GM18520 (cell line): ENCODE measurements at regions not wholly inside any gene's neighbourhood (a gene's known extent, or its start where the extent isn't known, plus 50 kb on each side); places are given as distances from the start of the nearest gene placed in this dataset.

Source experiments
- ATAC-seq: cut with Tn5 transposase; IDR thresholded peaks from one replicate; pipeline ENCODE4 v1.9.1; 2021; ENCODE audit not compliant: unreplicated experiment

GRCh38 chr4:62285026-62285425, 1084.9 kb downstream of the ADGRL3 start:
- ATAC-seq: no peak

GRCh38 chr4:62279689-62280088, 1079.6 kb downstream of the ADGRL3 start:
- no peak for ATAC-seq

- no peak for ATAC-seq
Observed at GRCh38 chr4:62275470-62275869, 1075.3 kb downstream of the ADGRL3 start.

GRCh38 chr4:62274782-62275181, 1074.7 kb downstream of the ADGRL3 start:
- no peak for ATAC-seq

GRCh38 chr4:62271107-62271506, 1071.0 kb downstream of the ADGRL3 start:
- ATAC-seq: no peak

GRCh38 chr4:62269918-62270317, 1069.8 kb downstream of the ADGRL3 start:
- no peak for ATAC-seq

GRCh38 chr4:62263454-62263853, 1063.3 kb downstream of the ADGRL3 start:
- no peak for ATAC-seq

- ATAC-seq: no peak
Observed at GRCh38 chr4:62262676-62263075, 1062.5 kb downstream of the ADGRL3 start.

GRCh38 chr4:62260254-62260653, 1060.1 kb downstream of the ADGRL3 start:
- ATAC-seq: no peak

- ATAC-seq: no peak
Observed at GRCh38 chr4:62256479-62256878, 1056.4 kb downstream of the ADGRL3 start.

- ATAC-seq: no peak
Observed at GRCh38 chr4:62252728-62253127, 1052.6 kb downstream of the ADGRL3 start.

- no peak for ATAC-seq
Observed at GRCh38 chr4:62250100-62250499, 1050.0 kb downstream of the ADGRL3 start.

- ATAC-seq: no peak
Observed at GRCh38 chr4:62243895-62244294, 1043.8 kb downstream of the ADGRL3 start.

GRCh38 chr4:62235911-62236310, 1035.8 kb downstream of the ADGRL3 start:
- ATAC-seq: no peak

GRCh38 chr4:62232814-62233213, 1032.7 kb downstream of the ADGRL3 start:
- no peak for ATAC-seq

- ATAC-seq: no peak
Observed at GRCh38 chr4:62231994-62232393, 1031.9 kb downstream of the ADGRL3 start.

GRCh38 chr4:62226082-62226481, 1026.0 kb downstream of the ADGRL3 start:
- no peak for ATAC-seq

GRCh38 chr4:62222121-62222520, 1022.0 kb downstream of the ADGRL3 start:
- no peak for ATAC-seq

GRCh38 chr4:62210486-62210885, 1010.4 kb downstream of the ADGRL3 start:
- no peak for ATAC-seq

- ATAC-seq: no peak
Observed at GRCh38 chr4:62209757-62210485, 1009.8 kb downstream of the ADGRL3 start.

GRCh38 chr4:62208921-62209320, 1008.8 kb downstream of the ADGRL3 start:
- no peak for ATAC-seq

- no peak for ATAC-seq
Observed at GRCh38 chr4:62204136-62204535, 1004.0 kb downstream of the ADGRL3 start.

- ATAC-seq: no peak
Observed at GRCh38 chr4:62199291-62199810, 999.2 kb downstream of the ADGRL3 start.
